Heart left ventricle (tissue), 16 donors: ENCODE measurements at regions not wholly inside any gene's neighbourhood (a gene's known extent, or its start where the extent isn't known, plus 50 kb on each side); places are given as distances from the start of the nearest gene placed in this dataset.

Source experiments
- ATAC-seq, 4 donors: fragments of 200-7000 bp; cut with Tn5 transposase; one replicate each; pipeline ENCODE4 v1.9.1; 2020 to 2022; ENCODE audit warnings: moderate library complexity in 4 of 4, mild to moderate bottlenecking in 3 of 4, moderate number of reproducible peaks in 1 of 4
- DNase-seq, 5 donors: peaks; one replicate each; pipeline ENCODE4 v3.0.0-alpha.2; 2020
- H3K27ac ChIP-seq, 12 donors: fragments of 200-600 bp; sonication (generic) in 4 of 12; one replicate each; pipeline versions ENCODE4 v1.5.0 to v1.8.0; 2016 to 2022; ENCODE audit warnings: mild to moderate bottlenecking in 2 of 12
- H3K27me3 ChIP-seq, 9 donors: fragments of 200-600 bp; sonication (generic) in 2 of 9; one replicate each; pipeline versions ENCODE4 v1.5.1 to v1.8.0; 2016 to 2022; ENCODE audit warnings: mild to moderate bottlenecking in 3 of 9
- H3K36me3 ChIP-seq, 9 donors: fragments of 200-600 bp; sonication (generic) in 2 of 9; one replicate each; pipeline versions ENCODE4 v1.5.0 to v1.8.0; 2018 to 2022; ENCODE audit warnings: mild to moderate bottlenecking in 2 of 9
- H3K4me1 ChIP-seq, 12 donors: fragments of 200-600 bp; sonication (generic) in 4 of 12; one replicate each; pipeline versions ENCODE4 v1.5.0 to v1.8.0; 2016 to 2022; ENCODE audit warnings: mild to moderate bottlenecking in 3 of 12
- H3K4me3 ChIP-seq, 12 donors: fragments of 200-600 bp; sonication (generic) in 4 of 12; one replicate each; pipeline versions ENCODE4 v1.5.0 to v1.8.0; 2017 to 2022; ENCODE audit warnings: mild to moderate bottlenecking in 9 of 12, moderate library complexity in 4 of 12
- H3K9me3 ChIP-seq, 12 donors: fragments of 200-600 bp; sonication (generic) in 4 of 12; one replicate each; pipeline versions ENCODE4 v1.5.0 to v1.8.0; 2016 to 2022; ENCODE audit warnings: mild to moderate bottlenecking in 1 of 12
- POLR2A ChIP-seq, 2 donors: fragments of 450-650 bp; IDR thresholded peaks; one replicate each; pipeline ENCODE4 v1.6.1; 2017; ENCODE audit warnings: antibody characterized with exemption in 2 of 2, mild to moderate bottlenecking in 2 of 2, moderate library complexity in 2 of 2
- WGBS, 4 donors: extraction: QIAGEN DNeasy Blood & Tissue Kit in 2 of 4; methylation state at CpG; one replicate each; pipeline versions ENCODE4 v1.1.5 to v1.1.7; 2013 to 2018; 5-methylcytosine and 5-hydroxymethylcytosine counted together
- intact Hi-C, 10 donors: fragments of 100-400 bp; cut with DNase I; formaldehyde crosslinking; loops; one replicate each; pipeline versions ENCODE4 v1.11.1 to v1.14.2; 2022
- TF ChIP-seq, protein P1 (sequence below), 12 donors: fragments of 200-600 bp; sonication (generic) in 4 of 12; IDR thresholded peaks; one replicate each; pipeline versions ENCODE4 v1.5.0 to v1.8.0; 2018 to 2022; ENCODE audit warnings: antibody characterized with exemption in 12 of 12, mild to moderate bottlenecking in 5 of 12
- donor health status: ischemic (EF 13 %, LVEDD 7.1; RV severe dilation, severe dysfunction).
- donor health status: healthy with polysubstance abuse.
- donor health status: DM: no; HTN: yes; CAD: no.
- donor health status: DM: no; HTN: no; CAD: no.
- donor health status: ischemic (EF 25% LVEDD 6.9; RV normal size, moderate dysfunction).
- donor health status: ischemic (EF 25% LVEDD 5.7; RV mildly dilated, moderate dysfunction).
- donor health status: healthy.
- donor health status: DM: yes; HTN: yes; CAD: no.
- donor health status: ischemic (EF 35%, LVEDD 5.7; RV mildly dilated, moderate dysfunction).
- donor health status: nonischemic (EF 11% LVEDD 7.7; RV severe dilation, severe dysfunction).
- donor health status: DM: yes; HTN: yes; CAD: no.
- donor health status: PGD.
- donor health status: ischemic (EF 29% LVEDD 5.4; RV normal size, mild dysfunction).
- donor health status: nonischemic (EF 23%, LVEDD 6.1; RV moderate dilation, normal function).

DNA sequence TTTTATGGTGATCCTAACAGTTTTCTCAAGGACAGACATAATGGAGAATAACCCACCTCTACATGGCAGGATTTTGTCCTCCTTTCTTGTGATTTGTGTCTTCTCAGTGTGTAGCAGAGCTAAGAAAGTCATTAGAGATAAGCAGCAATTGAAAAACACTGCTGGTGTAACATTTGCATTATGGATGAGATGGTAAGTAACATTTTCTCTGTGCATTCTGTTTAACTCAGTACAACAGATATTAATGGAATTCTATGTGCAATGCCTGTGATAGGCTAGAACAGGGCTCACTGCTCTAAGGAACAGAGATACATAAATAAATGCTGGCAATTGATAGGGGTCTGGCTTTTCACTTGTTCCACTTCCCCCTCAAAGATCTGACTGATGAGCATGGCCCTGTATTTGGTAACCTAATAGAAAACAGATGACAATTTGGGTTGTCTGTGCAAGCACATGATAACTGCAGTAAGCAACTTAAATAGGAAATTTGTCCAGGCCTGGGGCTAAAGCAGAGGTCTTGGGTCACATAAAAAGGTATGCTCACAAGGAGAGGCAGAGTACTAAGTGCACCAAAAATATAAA, 560.3 kb upstream of the POM121L12 start:
- ATAC-seq (no peak), DNase-seq (no peak)
- no peak for TF ChIP-seq POLR2A (IDR thresholded peaks at IDR 0.05)
- TF ChIP-seq, protein P1, sequence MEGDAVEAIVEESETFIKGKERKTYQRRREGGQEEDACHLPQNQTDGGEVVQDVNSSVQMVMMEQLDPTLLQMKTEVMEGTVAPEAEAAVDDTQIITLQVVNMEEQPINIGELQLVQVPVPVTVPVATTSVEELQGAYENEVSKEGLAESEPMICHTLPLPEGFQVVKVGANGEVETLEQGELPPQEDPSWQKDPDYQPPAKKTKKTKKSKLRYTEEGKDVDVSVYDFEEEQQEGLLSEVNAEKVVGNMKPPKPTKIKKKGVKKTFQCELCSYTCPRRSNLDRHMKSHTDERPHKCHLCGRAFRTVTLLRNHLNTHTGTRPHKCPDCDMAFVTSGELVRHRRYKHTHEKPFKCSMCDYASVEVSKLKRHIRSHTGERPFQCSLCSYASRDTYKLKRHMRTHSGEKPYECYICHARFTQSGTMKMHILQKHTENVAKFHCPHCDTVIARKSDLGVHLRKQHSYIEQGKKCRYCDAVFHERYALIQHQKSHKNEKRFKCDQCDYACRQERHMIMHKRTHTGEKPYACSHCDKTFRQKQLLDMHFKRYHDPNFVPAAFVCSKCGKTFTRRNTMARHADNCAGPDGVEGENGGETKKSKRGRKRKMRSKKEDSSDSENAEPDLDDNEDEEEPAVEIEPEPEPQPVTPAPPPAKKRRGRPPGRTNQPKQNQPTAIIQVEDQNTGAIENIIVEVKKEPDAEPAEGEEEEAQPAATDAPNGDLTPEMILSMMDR (IDR thresholded peaks at IDR 0.05) = no peak
- Histone ChIP-seq H3K36me3 (no peaks in the 10 kb centered on the region), H3K27me3 (no peaks in the 10 kb centered on the region), H3K4me3 (no peak overlapping the region), H3K9me3 (peaks cover 0 to 4% (median 0%) of the 10 kb centered on the region in 12 donors), H3K27ac (no peak overlapping the region), H3K4me1 (no peaks in the 10 kb centered on the region)
- intact Hi-C loops = no loop called here

GRCh38 chr7:52473756-52474155, 561.7 kb upstream of the POM121L12 start:
- Histone ChIP-seq H3K27me3 (no peaks in the 10 kb centered on the region), H3K36me3 (no peaks in the 10 kb centered on the region), H3K4me3 (no peak overlapping the region), H3K4me1 (no peaks in the 10 kb centered on the region), H3K9me3 (peaks cover 0 to 4% (median 0%) of the 10 kb centered on the region in 12 donors), H3K27ac (no peak overlapping the region)
- no peak for ATAC-seq
- intact Hi-C loops = no loop called here
- no peak for DNase-seq
- no peak for TF ChIP-seq POLR2A (IDR thresholded peaks at IDR 0.05)
- TF ChIP-seq, protein P1 (IDR thresholded peaks at IDR 0.05) = no peak
- WGBS, 4 donors = 19 to 51% (median 28%) methylated on average over 1 of the region's 1 CpG

GRCh38 chr7:52472006-52472620, 563.3 kb upstream of the POM121L12 start:
- Histone ChIP-seq H3K9me3 (peaks cover 0 to 4% (median 0%) of the 10 kb centered on the region in 12 donors), H3K4me3 (no peak overlapping the region), H3K36me3 (no peaks in the 10 kb centered on the region), H3K4me1 (no peaks in the 10 kb centered on the region), H3K27me3 (no peaks in the 10 kb centered on the region), H3K27ac (no peak overlapping the region)
- no peak for DNase-seq
- no peak for ATAC-seq
- intact Hi-C loops = no loop called here
- WGBS, 4 donors = 63 to 72% (median 69%) methylated on average over 4 of the region's 4 CpGs
- TF ChIP-seq POLR2A (IDR thresholded peaks at IDR 0.05) = no peak
- TF ChIP-seq, protein P1 (IDR thresholded peaks at IDR 0.05) = no peak

GRCh38 chr7:52465216-52465615, 570.2 kb upstream of the POM121L12 start:
- Histone ChIP-seq H3K27ac (no peak overlapping the region), H3K9me3 (no peaks in the 10 kb centered on the region), H3K27me3 (no peaks in the 10 kb centered on the region), H3K4me3 (no peak overlapping the region), H3K36me3 (no peaks in the 10 kb centered on the region), H3K4me1 (no peaks in the 10 kb centered on the region)
- ATAC-seq = no peak
- TF ChIP-seq, protein P1 (IDR thresholded peaks at IDR 0.05) = no peak
- TF ChIP-seq POLR2A (IDR thresholded peaks at IDR 0.05) = no peak
- DNase-seq = no peak
- 57 to 89% (median 82%) methylated on average over 1 of the region's 1 CpG for WGBS, 4 donors
- intact Hi-C loops = no loop called here
